EL (cell line): ENCODE measurements at regions not wholly inside any gene's neighbourhood (a gene's known extent, or its start where the extent isn't known, plus 50 kb on each side); places are given as distances from the start of the nearest gene placed in this dataset.
"Not testable (repeated sequence)": the region's sequence is repeated elsewhere in the genome, so short reads cannot be mapped to it uniquely, and the experiment has no call there.

Source experiments
- DNase-seq: peaks from one replicate; pipeline ENCODE4 v3.0.0-alpha.2; 2016

DNA sequence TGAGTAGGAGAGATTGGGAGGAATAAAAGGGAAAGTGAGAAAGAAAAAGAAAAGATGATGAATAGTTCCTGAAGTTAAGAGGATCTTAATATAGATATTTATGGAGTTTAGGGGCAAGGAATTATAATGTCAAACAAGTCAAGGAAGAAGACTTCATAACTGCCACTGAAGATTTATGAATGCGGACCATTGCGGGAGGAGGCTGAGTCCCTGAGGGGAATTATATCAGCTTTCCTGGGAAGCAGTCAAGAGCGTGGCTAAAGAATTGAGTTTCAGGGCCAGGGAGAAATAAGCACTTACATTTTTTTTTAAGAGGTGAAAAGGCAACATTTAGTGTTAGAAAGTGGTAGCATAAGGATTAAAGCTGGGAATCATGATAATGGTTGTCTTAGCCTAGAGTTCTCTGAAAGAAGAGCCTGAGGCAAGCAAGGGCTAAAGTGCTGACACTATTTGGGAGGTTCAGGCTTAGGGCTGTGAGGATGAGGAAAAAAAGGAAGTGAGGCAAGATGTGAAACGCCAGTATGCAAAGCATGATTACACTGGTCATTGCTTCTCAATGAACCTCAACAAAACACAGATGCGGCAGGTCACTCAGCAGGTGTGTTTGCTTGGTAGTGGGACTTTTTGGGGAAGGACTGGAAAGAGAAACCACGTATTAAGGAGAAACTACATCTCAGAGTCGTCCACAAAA lies 217.1 kb downstream of the SLC4A3 start:
- DNase-seq = no peak

DNA sequence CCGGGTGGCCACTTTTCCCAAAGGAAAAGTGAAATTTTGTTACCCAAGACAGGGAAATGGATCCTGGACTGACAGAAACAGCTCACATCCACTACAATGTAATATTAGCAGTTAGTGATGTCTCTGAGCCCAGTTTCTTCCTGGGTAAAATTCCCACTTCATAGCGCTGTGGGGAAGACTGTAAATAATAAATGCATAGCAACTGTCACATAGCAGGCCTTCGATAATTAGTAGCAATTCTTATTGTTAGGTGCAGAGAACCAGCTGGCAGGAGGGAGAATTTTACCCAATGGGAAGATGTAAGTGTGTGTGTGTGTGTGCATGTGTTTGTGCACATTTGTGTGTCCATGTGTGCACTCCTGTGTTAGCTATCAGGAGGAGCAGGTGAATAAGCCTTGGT lies 221.5 kb downstream of the SLC4A3 start:
- no peak for DNase-seq

DNA sequence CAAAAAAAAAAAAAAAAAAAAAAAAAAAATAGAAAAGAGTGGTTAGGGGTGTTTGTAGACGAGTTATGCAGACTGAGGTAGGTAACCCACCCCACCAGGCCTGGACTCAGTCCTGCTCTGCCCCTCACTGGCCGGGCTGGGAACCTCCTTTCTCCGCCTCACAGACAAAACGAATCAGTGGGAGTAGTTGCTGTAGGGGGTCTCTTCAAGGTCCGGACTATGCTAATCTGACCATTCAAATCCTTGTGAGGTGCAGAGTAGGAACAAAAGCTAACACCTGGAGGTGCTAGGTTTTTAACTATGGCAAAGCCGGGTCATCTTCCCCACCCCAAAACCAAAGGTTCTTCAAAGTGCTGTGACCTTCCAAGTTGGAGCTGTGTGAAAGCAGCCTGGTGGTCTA lies 223.7 kb downstream of the SLC4A3 start:
- DNase-seq = no peak

- DNase-seq = peak; percentile 72
Observed at GRCh38 chr2:219851801-219852481, 224.5 kb downstream of the SLC4A3 start.

DNA sequence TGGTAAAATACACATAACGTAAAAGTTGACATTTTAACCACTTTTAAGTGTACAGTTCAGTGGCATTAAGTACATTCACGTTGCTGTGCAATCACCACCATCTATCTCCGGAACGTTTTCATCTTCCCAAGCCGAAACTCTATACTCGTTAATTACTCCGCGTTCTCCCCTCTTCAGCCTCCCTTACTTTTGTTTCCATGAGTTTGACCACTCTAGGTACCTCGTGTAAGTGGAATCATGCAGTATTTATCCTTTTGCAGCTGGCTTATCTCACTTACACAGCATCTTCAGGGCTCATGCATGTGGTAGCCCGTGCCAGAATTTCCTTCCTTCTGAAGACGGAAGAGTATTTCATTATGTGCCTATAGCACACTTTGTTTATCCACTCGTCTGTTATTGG lies 225.2 kb downstream of the SLC4A3 start:
- DNase-seq = no peak

GRCh38 chr2:219856602-219857001 lies 229.2 kb downstream of the SLC4A3 start:
- DNase-seq = no peak

DNA sequence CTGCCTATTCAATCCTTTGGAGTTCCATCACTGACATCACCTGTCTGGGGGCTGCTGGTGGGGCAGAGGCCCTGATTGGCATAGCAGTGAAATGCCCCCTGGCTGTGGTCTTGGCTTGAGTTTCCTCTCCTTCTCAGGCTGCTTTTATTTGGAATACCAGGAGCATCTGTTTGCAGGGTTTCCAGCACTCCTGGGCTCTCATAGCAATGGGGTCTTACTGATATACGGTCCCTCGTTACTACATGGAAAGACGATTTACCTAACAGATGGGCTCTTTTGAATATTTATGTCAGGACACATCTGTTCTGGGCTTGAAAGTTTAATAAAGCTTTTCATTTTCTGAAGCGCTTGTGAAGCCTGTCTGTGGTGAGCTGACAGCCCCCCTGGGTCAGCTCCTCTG lies 230.3 kb downstream of the SLC4A3 start:
- no peak for DNase-seq

DNA sequence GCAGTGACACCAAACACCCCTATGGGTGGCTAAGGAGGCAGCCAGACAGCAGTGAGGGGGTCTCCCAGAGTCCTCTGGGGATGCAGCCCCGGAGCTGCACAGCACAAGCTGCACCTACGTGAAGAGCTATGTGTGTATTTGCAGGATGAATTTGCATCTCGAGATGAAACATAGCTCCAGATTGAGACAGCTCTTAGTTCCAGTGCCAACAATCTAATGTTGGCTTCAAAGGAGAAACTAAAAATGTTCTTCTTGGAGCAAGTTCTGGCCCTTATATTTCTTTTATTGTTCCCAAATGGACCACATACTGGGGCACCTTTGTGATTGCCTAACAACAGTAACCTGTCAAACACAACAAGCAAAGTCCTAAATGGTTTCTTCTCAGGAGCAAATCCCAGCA lies 233.9 kb downstream of the SLC4A3 start:
- no peak for DNase-seq

GRCh38 chr2:219864154-219864553 lies 236.7 kb downstream of the SLC4A3 start:
- DNase-seq = no peak

- DNase-seq = peak; percentile 48
Observed at GRCh38 chr2:219868635-219869034, 241.2 kb downstream of the SLC4A3 start.

GRCh38 chr2:219870041-219870440 lies 242.6 kb downstream of the SLC4A3 start:
- DNase-seq = peak; percentile 73

- no peak for DNase-seq
Observed at GRCh38 chr2:219871351-219871750, 243.9 kb downstream of the SLC4A3 start.

- DNase-seq = no peak
Observed at GRCh38 chr2:219875036-219875435, 247.6 kb downstream of the SLC4A3 start.

DNA sequence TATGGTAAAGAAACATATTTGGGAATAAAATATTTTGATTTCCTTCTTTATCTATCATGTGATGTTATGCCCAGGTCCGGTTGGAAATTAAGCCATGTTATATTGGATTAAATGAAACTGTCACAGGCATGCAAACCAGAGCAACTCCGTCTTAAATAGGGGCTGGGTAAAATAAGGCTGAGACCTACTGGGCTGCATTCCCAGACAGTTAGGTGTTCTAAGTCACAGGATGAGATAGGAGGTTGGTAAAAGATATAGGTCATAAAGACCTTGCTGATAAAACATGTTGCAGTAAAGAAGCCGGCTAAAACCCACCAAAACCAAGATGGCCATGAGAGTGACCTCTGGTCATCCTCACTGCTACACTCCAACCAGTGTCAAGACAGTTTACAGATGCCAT lies 248.6 kb downstream of the SLC4A3 start:
- DNase-seq = not testable (repeated sequence)

DNA sequence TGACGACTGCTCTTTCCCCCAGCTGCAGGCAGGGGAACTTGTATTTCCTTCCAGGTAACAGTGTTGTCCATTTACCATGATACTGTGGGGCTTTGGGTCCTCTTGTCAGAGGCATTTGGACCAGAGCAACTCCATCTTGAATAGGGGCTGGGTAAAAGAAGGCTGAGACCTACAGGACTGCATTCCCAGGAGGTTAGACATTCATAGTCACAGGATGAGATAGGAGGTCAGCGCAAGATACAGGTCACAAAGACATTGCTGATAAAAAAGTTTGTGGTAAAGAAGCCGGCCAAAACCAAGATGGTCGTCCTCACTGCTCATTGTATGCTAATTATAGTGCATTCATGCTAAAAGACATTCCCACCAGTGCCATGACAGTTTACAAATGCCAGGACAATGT lies 249.5 kb downstream of the SLC4A3 start:
- DNase-seq = no peak

DNA sequence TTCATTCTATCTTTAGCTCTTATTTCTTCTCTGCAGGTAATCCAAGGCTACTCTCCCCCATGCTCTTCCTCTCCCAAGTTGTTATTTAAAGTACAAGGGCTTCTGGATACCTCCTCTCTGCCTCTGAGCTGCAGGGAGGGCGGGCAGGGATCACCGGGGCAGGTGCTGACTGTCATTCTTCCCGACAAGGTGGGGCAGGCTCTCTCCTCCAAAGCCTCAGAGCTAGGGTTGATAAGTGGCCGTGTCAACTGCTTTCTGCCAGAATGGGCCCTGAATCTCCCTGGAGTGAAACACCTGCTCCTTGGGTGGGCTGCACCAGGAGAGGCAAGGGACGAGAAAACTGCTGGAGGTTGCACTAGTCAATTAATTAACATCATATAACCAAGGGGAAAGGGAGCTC lies 250.3 kb downstream of the SLC4A3 start:
- no peak for DNase-seq

GRCh38 chr2:219878516-219878915 lies 251.1 kb downstream of the SLC4A3 start:
- DNase-seq = no peak

DNA sequence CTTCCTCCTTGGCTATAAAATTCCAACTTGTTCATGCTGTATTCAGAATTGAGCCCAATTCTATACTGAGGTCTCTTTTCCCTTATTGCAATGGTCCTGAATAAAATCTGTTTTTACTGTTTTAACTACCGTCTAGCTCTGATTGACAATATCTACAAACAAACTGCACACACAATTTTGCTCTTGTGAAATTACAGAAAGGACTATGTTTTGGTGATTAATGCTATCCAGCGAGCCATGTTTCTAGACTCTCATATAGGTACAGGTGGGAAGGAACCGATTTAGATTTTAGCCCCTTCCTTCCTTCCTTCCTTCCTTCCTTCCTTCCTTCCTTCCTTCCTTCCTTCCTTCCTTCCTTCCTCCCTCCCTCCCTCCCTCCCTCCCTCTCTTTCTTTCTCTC lies 254.4 kb downstream of the SLC4A3 start:
- no peak for DNase-seq

GRCh38 chr2:219886615-219887014 lies 259.2 kb downstream of the SLC4A3 start:
- DNase-seq = peak; percentile 23

DNA sequence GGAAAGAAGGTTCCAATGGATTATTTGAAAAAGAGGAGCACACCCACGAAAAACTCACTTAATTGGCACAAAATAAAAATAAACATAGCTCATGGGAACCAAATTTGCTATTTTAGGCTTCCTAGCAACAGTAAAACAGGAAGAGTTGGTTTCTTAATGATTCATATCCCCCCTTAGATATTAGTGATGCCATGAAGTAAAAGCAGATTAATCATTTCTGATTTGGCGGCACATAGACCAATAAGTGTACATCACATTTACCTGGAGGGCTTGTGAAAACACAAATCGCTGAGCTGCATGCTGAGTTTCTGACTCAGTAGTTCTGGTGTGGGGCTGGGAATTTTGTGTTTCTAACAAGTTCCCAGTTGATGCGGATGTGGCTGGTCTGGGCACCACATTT lies 260.4 kb downstream of the SLC4A3 start:
- peak; percentile 7 for DNase-seq

DNA sequence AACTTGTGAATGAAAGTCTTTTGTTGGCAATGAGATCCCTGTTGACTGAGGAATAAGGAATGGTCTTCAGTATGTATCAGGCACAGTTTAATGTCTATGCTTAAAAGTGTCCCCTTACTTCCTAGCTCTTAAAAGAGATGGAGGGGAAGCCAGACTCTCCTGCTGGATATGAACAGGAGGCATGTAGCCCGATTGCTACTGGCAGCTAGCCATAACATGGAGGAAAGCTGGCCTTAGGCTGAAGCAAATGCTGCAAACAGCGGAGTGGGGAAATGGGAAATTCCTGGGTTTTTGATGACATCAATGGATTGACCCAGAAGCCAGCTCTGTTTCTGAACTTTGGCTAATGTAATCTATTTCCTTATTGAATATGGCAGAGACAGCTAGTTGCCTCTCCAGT lies 266.1 kb downstream of the SLC4A3 start:
- DNase-seq = no peak

- no peak for DNase-seq
Observed at GRCh38 chr2:219897456-219897855, 270.0 kb downstream of the SLC4A3 start.

GRCh38 chr2:219901155-219901554 lies 273.7 kb downstream of the SLC4A3 start:
- no peak for DNase-seq

DNA sequence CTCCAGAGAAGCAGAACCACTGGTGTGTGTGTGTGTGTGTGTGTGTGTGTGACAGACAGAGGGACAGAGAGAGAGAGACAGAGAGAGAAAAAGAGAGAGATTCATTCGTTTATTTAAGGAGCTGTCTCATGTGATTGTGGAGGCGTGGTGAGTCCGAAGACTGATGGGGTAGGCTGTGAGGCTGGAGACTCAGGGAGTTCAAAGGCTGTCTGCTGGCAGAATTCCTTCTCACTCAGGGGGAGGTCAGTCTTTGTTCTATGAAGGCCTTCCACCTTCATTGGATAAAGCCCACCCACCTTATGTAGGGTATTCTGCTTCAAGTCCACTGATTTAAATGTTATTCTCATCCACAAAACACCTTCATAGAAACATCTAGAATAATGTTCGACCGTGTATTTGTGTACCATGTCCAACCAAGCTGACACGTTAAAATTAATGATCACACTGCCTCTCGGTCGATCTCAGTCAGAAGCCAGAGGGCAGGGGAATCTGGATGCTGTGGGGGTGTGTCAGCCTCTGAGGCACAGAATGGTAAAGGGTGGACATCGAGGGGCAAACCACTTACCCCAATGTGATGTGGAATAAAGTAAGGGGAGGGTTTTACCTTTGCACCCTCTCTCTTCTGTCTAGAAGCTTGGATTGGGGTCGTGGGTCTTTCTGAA lies 275.6 kb downstream of the SLC4A3 start:
- no peak for DNase-seq
